Middle frontal gyrus (tissue), 1 donor: ENCODE measurements at regions not wholly inside any gene's neighbourhood (a gene's known extent, or its start where the extent isn't known, plus 50 kb on each side); places are given as distances from the start of the nearest gene placed in this dataset.
"Not testable (repeated sequence)": the region's sequence is repeated elsewhere in the genome, so short reads cannot be mapped to it uniquely, and the experiment has no call there.

ENCODE experiments used
- DNase-seq: peaks from one replicate; pipeline ENCODE4 v3.0.0-alpha.2; 2015; ENCODE audit warnings: low spot score; ENCODE audit errors: extremely low spot score

- no peak for DNase-seq
Observed at GRCh38 chr13:86846501-86846900, 824.7 kb upstream of the SLITRK5 start.

- no peak for DNase-seq
Observed at GRCh38 chr13:86848716-86849115, 822.5 kb upstream of the SLITRK5 start.

- DNase-seq, result no peak
Observed at GRCh38 chr13:86856991-86857390, 814.2 kb upstream of the SLITRK5 start.

- no peak for DNase-seq
Observed at GRCh38 chr13:86858216-86858615, 813.0 kb upstream of the SLITRK5 start.

- no peak for DNase-seq
Observed at GRCh38 chr13:86862137-86862536, 809.0 kb upstream of the SLITRK5 start.

GRCh38 chr13:86864376-86864775 lies 806.8 kb upstream of the SLITRK5 start:
- no peak for DNase-seq

- DNase-seq, result no peak
Observed at GRCh38 chr13:86870444-86870843, 800.7 kb upstream of the SLITRK5 start.

- DNase-seq, result no peak
Observed at GRCh38 chr13:86877441-86877840, 793.7 kb upstream of the SLITRK5 start.

- DNase-seq, result no peak
Observed at GRCh38 chr13:86878781-86879180, 792.4 kb upstream of the SLITRK5 start.

- no peak for DNase-seq
Observed at GRCh38 chr13:86881390-86881789, 789.8 kb upstream of the SLITRK5 start.

GRCh38 chr13:86882107-86882506 lies 789.1 kb upstream of the SLITRK5 start:
- no peak for DNase-seq

- no peak for DNase-seq
Observed at GRCh38 chr13:86882835-86883234, 788.3 kb upstream of the SLITRK5 start.

- DNase-seq, result no peak
Observed at GRCh38 chr13:86892330-86892729, 778.8 kb upstream of the SLITRK5 start.

GRCh38 chr13:86900906-86901305 lies 770.3 kb upstream of the SLITRK5 start:
- no peak for DNase-seq

- DNase-seq, result no peak
Observed at GRCh38 chr13:86906127-86906874, 764.9 kb upstream of the SLITRK5 start.

GRCh38 chr13:86907156-86907555 lies 764.0 kb upstream of the SLITRK5 start:
- DNase-seq, result no peak

GRCh38 chr13:86909318-86909717 lies 761.9 kb upstream of the SLITRK5 start:
- DNase-seq, result no peak

GRCh38 chr13:86914757-86915156 lies 756.4 kb upstream of the SLITRK5 start:
- no peak for DNase-seq

GRCh38 chr13:86917438-86917837 lies 753.7 kb upstream of the SLITRK5 start:
- not testable (repeated sequence) for DNase-seq

- no peak for DNase-seq
Observed at GRCh38 chr13:86918682-86919081, 752.5 kb upstream of the SLITRK5 start.

- no peak for DNase-seq
Observed at GRCh38 chr13:86920961-86921360, 750.2 kb upstream of the SLITRK5 start.

- DNase-seq, result no peak
Observed at GRCh38 chr13:86922936-86923335, 748.2 kb upstream of the SLITRK5 start.

- DNase-seq, result not testable (repeated sequence)
Observed at GRCh38 chr13:86926916-86927315, 744.3 kb upstream of the SLITRK5 start.
